Glomerular endothelial cell (primary cell): ENCODE measurements at regions not wholly inside any gene's neighbourhood (a gene's known extent, or its start where the extent isn't known, plus 50 kb on each side); places are given as distances from the start of the nearest gene placed in this dataset.

ENCODE experiments used
- DNase-seq: peaks from one replicate; pipeline ENCODE4 v3.0.0-alpha.2; 2011; ENCODE audit warnings: low read depth, low spot score; ENCODE audit errors: extremely low read depth

- DNase-seq: no peak
These were observed 533.5 kb downstream of the BUD13 start for GRCh38 chr11:116239247-116239646.

GRCh38 chr11:116234989-116235568 lies 537.7 kb downstream of the BUD13 start:
- no peak for DNase-seq

GRCh38 chr11:116233561-116233960 lies 539.2 kb downstream of the BUD13 start:
- no peak for DNase-seq

- DNase-seq: no peak
These were observed 540.4 kb downstream of the BUD13 start for GRCh38 chr11:116232364-116232828.

- no peak for DNase-seq
These were observed 541.2 kb downstream of the BUD13 start for GRCh38 chr11:116231543-116231942.

- no peak for DNase-seq
These were observed 542.3 kb downstream of the BUD13 start for GRCh38 chr11:116230438-116230837.

GRCh38 chr11:116229236-116229970 lies 543.4 kb downstream of the BUD13 start:
- no peak for DNase-seq

- no peak for DNase-seq
These were observed 546.1 kb downstream of the BUD13 start for GRCh38 chr11:116226731-116227130.

GRCh38 chr11:116225784-116226585 lies 546.8 kb downstream of the BUD13 start:
- no peak for DNase-seq

GRCh38 chr11:116225236-116225635 lies 547.6 kb downstream of the BUD13 start:
- DNase-seq: no peak

GRCh38 chr11:116224889-116225200 lies 547.9 kb downstream of the BUD13 start:
- no peak for DNase-seq

GRCh38 chr11:116224154-116224888 lies 548.5 kb downstream of the BUD13 start:
- no peak for DNase-seq

- DNase-seq: no peak
These were observed 551.4 kb downstream of the BUD13 start for GRCh38 chr11:116221351-116221750.

GRCh38 chr11:116219171-116219635 lies 553.6 kb downstream of the BUD13 start:
- DNase-seq: no peak

- no peak for DNase-seq
These were observed 555.3 kb downstream of the BUD13 start for GRCh38 chr11:116217441-116217840.

GRCh38 chr11:116217006-116217405 lies 555.8 kb downstream of the BUD13 start:
- peak; percentile 5 for DNase-seq

- no peak for DNase-seq
These were observed 557.2 kb downstream of the BUD13 start for GRCh38 chr11:116215471-116216113.

- DNase-seq: no peak
These were observed 561.6 kb downstream of the BUD13 start for GRCh38 chr11:116211147-116211546.

- DNase-seq: no peak
These were observed 562.1 kb downstream of the BUD13 start for GRCh38 chr11:116210663-116211062.

- no peak for DNase-seq
These were observed 563.5 kb downstream of the BUD13 start for GRCh38 chr11:116209255-116209654.
